Astrocyte (in vitro differentiated cells and primary cell): ENCODE measurements at regions not wholly inside any gene's neighbourhood (a gene's known extent, or its start where the extent isn't known, plus 50 kb on each side); places are given as distances from the start of the nearest gene placed in this dataset.

Experiments
- CTCF ChIP-seq: IDR thresholded peaks from 2 replicates; pipeline ENCODE4 v1.5.1; 2011; ENCODE audit warnings: low read depth, mild to moderate bottlenecking, inconsistent platforms, low read length, moderate library complexity; ENCODE audit not compliant: insufficient read depth
- EZH2 ChIP-seq: IDR thresholded peaks from 2 replicates; pipeline ENCODE4 v1.6.1; 2012; ENCODE audit warnings: mild to moderate bottlenecking, low read length, inconsistent platforms; ENCODE audit not compliant: insufficient read depth

- TF ChIP-seq CTCF, result no peak
- TF ChIP-seq EZH2, result no peak
Observed at GRCh38 chr20:5434116-5434515, 117.4 kb upstream of the PROKR2 start.
